IPS-18c (cell line): ENCODE measurements at regions not wholly inside any gene's neighbourhood (a gene's known extent, or its start where the extent isn't known, plus 50 kb on each side); places are given as distances from the start of the nearest gene placed in this dataset.

Experiments
- H3K4me3 ChIP-seq: 2 replicates; pipeline ENCODE4 v1.7.0; 2013; ENCODE audit warnings: low read depth, mild to moderate bottlenecking, low read length, moderate library complexity; ENCODE audit not compliant: insufficient read depth
- H3K9me3 ChIP-seq: one replicate; pipeline ENCODE4 v1.6.1; 2013; ENCODE audit warnings: mild to moderate bottlenecking, low read length, moderate library complexity; ENCODE audit not compliant: control insufficient read depth, insufficient read depth

DNA sequence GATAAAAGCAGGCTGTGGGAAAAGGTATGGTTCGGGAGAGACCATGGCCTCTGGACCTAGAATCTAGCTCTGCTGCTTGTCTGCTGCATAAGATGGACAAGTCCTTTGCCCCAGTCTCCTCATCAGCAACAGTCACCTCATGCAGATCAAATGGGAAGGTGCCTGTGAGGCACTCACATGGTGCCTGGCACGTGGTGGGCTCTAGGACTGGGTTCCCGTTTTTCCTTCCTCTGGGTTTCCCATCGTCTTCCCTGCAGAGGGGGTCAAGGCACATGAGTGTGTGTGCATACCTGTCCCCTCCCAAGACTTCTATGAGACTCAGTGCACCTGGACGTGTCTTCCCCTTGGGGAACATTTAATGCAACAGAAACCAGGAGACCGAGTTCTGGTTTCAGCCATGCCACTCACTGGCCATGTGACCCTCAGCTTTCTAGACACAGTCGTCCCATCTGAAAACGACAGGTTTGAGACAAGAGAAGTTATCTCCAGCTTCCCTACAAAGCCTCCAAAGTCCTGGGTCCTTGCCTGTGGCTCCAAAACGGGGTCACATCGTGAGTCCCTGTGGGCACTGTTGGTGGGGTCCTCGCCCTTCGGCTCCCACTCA lies 95.9 kb upstream of the NPTX2 start:
- Histone ChIP-seq H3K4me3 (no peak overlapping the region), H3K9me3 (no peaks in the 10 kb centered on the region)

- no peaks in the 10 kb centered on the region for H3K9me3 ChIP-seq
- H3K4me3 ChIP-seq: no peak overlapping the region
Observed at GRCh38 chr7:98520356-98520951, 96.6 kb upstream of the NPTX2 start.

GRCh38 chr7:98518159-98518947 lies 98.7 kb upstream of the NPTX2 start:
- Histone ChIP-seq H3K4me3 (no peak overlapping the region), H3K9me3 (no peaks in the 10 kb centered on the region)

DNA sequence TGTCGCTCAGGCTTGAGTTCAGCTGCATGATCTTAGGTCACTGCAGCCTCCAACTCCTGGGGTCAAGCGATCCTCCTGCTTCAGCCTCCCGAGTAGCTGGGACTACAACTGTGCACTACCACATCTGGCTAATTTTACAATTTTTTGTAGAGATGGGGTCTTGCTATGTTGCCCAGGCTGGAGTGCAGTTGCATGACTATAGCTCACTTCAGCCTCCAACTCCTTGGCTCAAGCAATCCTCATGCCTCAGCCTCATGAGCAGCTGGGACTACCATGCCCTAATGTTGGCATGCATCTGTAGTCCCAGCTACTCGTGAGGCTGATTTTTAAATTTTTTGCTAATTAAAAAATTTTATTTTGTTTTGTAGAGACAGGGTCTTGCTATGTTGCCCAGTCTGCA lies 101.9 kb upstream of the NPTX2 start:
- H3K4me3 ChIP-seq: no peak overlapping the region
- H3K9me3 ChIP-seq: no peaks in the 10 kb centered on the region

GRCh38 chr7:98514211-98515031 lies 102.7 kb upstream of the NPTX2 start:
- Histone ChIP-seq H3K4me3 (no peak overlapping the region), H3K9me3 (no peaks in the 10 kb centered on the region)

DNA sequence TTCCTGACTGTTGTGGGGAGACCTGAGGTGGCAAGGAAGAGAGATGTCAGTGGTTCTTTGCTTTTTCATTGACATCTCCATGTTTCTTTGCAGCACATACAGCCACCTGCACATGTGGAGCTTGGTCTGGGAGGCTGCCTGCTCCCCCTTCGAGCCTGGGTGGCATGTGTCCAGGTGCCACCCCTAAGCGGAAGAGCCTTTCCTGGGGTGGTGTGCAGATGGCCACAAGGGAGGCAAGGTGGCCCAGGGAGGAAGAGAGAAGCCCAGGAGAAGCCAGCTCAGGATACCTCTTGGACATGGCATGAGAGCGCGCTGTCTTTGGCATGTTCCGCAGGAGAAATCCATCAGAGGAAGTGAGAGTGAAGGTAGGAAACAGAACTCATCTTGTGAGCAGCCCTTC lies 105.9 kb upstream of the NPTX2 start:
- Histone ChIP-seq H3K9me3 (no peaks in the 10 kb centered on the region), H3K4me3 (no peak overlapping the region)

- no peaks in the 10 kb centered on the region for H3K9me3 ChIP-seq
- H3K4me3 ChIP-seq: no peak overlapping the region
Observed at GRCh38 chr7:98509836-98510235, 107.2 kb upstream of the NPTX2 start.

- no peaks in the 10 kb centered on the region for H3K9me3 ChIP-seq
- H3K4me3 ChIP-seq: no peak overlapping the region
Observed at GRCh38 chr7:98506471-98506870, 105.6 kb upstream of the BAIAP2L1 start.

GRCh38 chr7:98500764-98501163 lies 99.9 kb upstream of the BAIAP2L1 start:
- Histone ChIP-seq H3K9me3 (peaks cover 2% of the 10 kb centered on the region), H3K4me3 (no peak overlapping the region)

DNA sequence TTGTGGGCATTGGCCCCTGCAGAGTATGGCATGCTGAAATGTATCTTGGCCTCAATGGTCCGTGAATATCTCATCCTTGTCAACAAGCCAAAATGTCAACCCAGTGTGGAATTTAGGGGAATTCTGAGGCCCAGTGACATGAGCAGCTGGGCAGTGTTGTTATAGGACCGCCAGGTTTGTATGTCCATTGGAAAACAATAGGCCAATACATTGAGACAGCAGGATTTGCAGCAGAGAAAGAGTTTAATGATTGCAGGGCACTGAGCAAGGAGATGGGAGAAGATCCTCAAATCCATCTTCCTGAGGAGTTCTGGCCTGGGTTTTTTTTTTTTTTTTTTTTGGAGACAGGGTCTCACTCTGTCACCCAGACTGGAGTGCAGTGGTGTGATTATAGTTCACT lies 95.7 kb upstream of the BAIAP2L1 start:
- H3K9me3 ChIP-seq: peaks cover 2% of the 10 kb centered on the region
- H3K4me3 ChIP-seq: no peak overlapping the region

GRCh38 chr7:98495200-98495955 lies 94.5 kb upstream of the BAIAP2L1 start:
- H3K9me3 ChIP-seq: peaks cover 2% of the 10 kb centered on the region
- H3K4me3 ChIP-seq: no peak overlapping the region

DNA sequence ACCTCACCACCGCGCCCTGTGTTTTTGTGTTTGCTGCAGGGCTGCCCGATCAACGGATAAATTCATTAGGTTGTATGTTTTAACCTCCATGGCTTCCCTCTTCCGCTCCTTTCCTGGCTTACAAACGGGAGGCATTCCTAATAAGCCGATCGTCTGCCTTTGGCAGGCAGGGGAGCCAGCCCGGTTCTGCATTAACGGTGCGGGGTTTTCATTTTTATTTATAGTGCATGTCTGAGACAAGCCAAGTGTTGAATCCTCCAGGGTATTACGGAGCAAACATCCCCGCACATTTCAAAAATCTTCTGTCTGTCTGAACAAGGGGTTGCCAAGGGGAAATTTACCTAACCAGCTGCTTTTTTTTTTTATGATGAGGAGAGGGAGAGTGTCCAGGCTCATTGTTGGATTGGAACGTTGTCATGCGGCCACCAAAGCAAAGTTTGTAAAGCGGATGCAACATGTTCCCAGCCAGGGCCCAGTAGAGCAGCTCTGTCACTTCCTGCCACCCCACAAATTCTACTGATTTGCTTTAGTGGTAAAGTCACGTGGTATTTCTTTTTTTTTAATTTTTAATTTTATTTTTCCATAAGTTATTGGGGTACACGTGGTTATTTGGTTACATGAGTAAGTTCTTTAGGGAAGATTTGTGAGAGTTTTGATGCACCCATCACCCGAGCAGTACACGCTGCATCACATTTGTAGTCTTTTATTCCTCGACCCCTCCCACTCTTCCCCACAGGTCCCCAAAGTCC lies 92.3 kb upstream of the BAIAP2L1 start:
- H3K9me3 ChIP-seq: peaks cover 2% of the 10 kb centered on the region
- no peak overlapping the region for H3K4me3 ChIP-seq

DNA sequence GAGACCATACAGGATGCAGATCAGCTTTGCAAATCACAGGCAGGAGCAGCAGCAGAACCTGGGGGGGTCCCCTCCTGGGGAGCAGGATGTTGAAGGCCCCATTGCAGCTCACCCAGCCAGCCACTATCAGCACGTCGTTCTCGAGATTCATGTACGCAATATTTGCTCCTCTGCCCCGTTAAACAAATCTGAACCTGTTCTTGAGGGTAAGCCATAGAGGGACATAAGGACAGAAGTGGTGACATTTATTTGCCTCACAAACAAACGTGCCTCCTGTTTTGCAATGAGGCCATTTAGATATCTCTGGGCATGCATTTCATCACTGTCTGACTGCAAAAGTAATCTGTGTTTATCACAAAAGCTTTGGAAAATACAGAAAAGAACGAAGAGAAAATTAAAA lies 87.3 kb upstream of the BAIAP2L1 start:
- Histone ChIP-seq H3K9me3 (no peaks in the 10 kb centered on the region), H3K4me3 (no peak overlapping the region)

DNA sequence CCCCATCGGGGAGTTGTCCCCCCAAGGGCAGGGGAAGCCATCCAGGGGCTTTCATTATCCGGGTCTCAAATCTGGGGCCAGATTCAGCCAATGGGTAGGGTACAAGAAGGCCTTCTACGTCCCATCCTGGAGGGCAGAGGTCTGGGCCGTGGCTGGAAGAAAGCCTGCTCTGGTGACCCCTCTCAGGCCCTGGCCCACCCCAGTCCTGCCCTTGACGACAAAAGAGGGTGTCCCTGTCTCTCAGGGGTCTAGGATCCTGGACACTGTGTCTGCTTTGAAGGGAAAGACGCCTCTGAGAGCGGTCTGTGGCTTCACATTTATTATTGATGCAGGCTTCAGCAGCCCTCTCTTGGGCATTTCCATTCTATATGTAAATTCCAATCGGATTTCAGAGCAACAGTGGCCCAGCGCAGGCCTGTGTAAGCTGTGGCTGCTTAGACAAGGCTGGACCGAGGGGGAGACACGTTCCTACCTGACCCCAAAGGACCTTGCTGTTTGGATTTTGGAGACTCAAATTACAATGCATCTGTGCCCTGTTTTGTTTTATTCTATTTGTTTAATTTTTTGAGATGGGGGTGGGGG lies 83.2 kb upstream of the BAIAP2L1 start:
- Histone ChIP-seq H3K4me3 (no peak overlapping the region), H3K9me3 (peaks cover 2% of the 10 kb centered on the region)

GRCh38 chr7:98483276-98483963 lies 82.5 kb upstream of the BAIAP2L1 start:
- peaks cover 2% of the 10 kb centered on the region for H3K9me3 ChIP-seq
- H3K4me3 ChIP-seq: no peak overlapping the region

DNA sequence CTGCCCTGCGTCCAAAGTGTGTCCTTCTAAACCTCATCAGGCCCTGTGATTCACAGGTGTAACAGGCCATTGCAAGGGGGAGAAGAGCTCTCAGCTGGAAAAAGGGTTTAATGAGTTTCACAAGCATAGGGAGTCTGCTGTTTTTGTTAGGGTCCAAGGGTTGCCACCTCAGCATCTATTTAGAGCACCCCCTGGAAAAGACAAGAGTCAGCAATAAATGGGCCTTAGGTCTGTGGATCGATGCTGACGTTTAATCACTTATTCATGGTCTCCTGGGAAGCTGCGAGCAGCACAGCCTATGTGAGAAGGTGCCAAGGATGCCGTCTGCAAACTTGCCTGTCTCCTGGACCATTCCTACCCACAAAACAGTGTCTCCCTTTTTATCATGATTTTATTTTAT lies 78.4 kb upstream of the BAIAP2L1 start:
- H3K9me3 ChIP-seq: peaks cover 2% of the 10 kb centered on the region
- no peak overlapping the region for H3K4me3 ChIP-seq
